HG03520 (cell line): ENCODE measurements at regions not wholly inside any gene's neighbourhood (a gene's known extent, or its start where the extent isn't known, plus 50 kb on each side); places are given as distances from the start of the nearest gene placed in this dataset.

Experiments
- ATAC-seq: cut with Tn5 transposase; IDR thresholded peaks from one replicate; pipeline ENCODE4 v1.9.1; 2021; ENCODE audit warnings: mild to moderate bottlenecking, moderate library complexity; ENCODE audit not compliant: unreplicated experiment

GRCh38 chr7:46839651-46840050 is 742.3 kb downstream of the TNS3 start:
- ATAC-seq = no peak

GRCh38 chr7:46838463-46838862 is 743.4 kb downstream of the TNS3 start:
- no peak for ATAC-seq

- ATAC-seq = no peak
Observed at GRCh38 chr7:46835556-46835955, 746.4 kb downstream of the TNS3 start.

GRCh38 chr7:46834921-46835320 is 747.0 kb downstream of the TNS3 start:
- ATAC-seq = no peak

- no peak for ATAC-seq
Observed at GRCh38 chr7:46833197-46833596, 748.7 kb downstream of the TNS3 start.

- no peak for ATAC-seq
Observed at GRCh38 chr7:46832136-46832535, 749.8 kb downstream of the TNS3 start.

GRCh38 chr7:46819819-46820218 is 762.1 kb downstream of the TNS3 start:
- ATAC-seq = no peak

GRCh38 chr7:46814516-46815250 is 767.2 kb downstream of the TNS3 start:
- ATAC-seq = no peak

- ATAC-seq = no peak
Observed at GRCh38 chr7:46812101-46812675, 769.7 kb downstream of the TNS3 start.

- ATAC-seq = no peak
Observed at GRCh38 chr7:46811529-46811928, 770.4 kb downstream of the TNS3 start.

- ATAC-seq = no peak
Observed at GRCh38 chr7:46810986-46811385, 770.9 kb downstream of the TNS3 start.

- no peak for ATAC-seq
Observed at GRCh38 chr7:46809886-46810285, 772.0 kb downstream of the TNS3 start.

GRCh38 chr7:46806856-46807255 is 775.1 kb downstream of the TNS3 start:
- ATAC-seq = no peak

- ATAC-seq = no peak
Observed at GRCh38 chr7:46802479-46802878, 779.4 kb downstream of the TNS3 start.

- ATAC-seq = no peak
Observed at GRCh38 chr7:46791188-46791587, 790.7 kb downstream of the TNS3 start.

GRCh38 chr7:46786995-46787394 is 794.9 kb downstream of the TNS3 start:
- ATAC-seq = no peak

- ATAC-seq = no peak
Observed at GRCh38 chr7:46786221-46786954, 795.5 kb downstream of the TNS3 start.

GRCh38 chr7:46784732-46785131 is 797.2 kb downstream of the TNS3 start:
- ATAC-seq = no peak

- no peak for ATAC-seq
Observed at GRCh38 chr7:46781901-46782439, 799.9 kb downstream of the TNS3 start.

- ATAC-seq = no peak
Observed at GRCh38 chr7:46776790-46777189, 805.1 kb downstream of the TNS3 start.

GRCh38 chr7:46775776-46776175 is 806.1 kb downstream of the TNS3 start:
- no peak for ATAC-seq

GRCh38 chr7:46775020-46775419 is 806.9 kb downstream of the TNS3 start:
- ATAC-seq = no peak
